ENCODE measurements at regions not wholly inside any gene's neighbourhood (a gene's known extent, or its start where the extent isn't known, plus 50 kb on each side); places are given as distances from the start of the nearest gene placed in this dataset.
"Not testable (repeated sequence)": the region's sequence is repeated elsewhere in the genome, so short reads cannot be mapped to it uniquely, and the experiment has no call there.

DNA sequence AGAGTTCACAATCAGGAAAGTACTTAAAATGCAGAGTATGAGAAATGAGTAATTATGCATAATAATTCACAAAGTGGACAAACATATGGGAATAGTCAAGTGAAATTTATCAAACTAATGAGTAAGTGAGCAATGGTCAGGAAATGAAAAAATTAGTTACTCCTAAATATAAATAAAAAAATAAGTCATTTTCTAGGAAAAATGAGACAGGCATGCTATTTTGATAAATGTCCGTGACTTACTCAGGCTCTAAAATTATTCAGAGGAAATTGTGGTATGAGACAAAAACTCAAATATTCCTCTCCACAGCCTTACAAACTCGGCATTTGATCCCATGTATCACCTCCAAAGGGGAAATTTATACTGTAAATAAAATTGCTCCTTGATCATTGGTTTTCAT lies 181.2 kb downstream of the COX18 start:
- TF ChIP-seq, protein P1, sequence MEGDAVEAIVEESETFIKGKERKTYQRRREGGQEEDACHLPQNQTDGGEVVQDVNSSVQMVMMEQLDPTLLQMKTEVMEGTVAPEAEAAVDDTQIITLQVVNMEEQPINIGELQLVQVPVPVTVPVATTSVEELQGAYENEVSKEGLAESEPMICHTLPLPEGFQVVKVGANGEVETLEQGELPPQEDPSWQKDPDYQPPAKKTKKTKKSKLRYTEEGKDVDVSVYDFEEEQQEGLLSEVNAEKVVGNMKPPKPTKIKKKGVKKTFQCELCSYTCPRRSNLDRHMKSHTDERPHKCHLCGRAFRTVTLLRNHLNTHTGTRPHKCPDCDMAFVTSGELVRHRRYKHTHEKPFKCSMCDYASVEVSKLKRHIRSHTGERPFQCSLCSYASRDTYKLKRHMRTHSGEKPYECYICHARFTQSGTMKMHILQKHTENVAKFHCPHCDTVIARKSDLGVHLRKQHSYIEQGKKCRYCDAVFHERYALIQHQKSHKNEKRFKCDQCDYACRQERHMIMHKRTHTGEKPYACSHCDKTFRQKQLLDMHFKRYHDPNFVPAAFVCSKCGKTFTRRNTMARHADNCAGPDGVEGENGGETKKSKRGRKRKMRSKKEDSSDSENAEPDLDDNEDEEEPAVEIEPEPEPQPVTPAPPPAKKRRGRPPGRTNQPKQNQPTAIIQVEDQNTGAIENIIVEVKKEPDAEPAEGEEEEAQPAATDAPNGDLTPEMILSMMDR (IDR thresholded peaks at IDR 0.05; ENCODE audit: low read depth, low read length, missing control alignments), result no peak
- no peak for DNase-seq (ENCODE audit: low read depth)
- no peak overlapping the region for H3K4me3 ChIP-seq (ENCODE audit: low read depth, low read length)

DNA sequence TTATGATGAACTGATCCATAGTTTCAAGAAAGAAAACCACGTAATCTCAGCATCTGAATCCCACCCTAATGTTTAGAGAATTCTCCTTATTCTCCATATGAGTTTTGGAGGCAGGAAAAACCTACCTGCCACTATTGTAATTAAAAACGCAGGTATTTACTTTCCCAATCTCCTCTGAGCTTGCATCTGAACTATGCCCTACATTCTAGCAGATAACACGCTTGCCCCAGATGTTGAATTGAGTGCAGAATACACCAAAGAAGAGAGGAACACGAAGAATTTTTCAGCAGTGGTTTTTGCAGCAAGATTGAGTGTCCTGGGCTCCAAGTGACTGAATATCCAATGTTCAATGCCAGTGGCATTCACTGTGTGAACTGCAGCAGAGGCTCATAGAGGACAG lies 182.4 kb downstream of the COX18 start:
- no peak for DNase-seq (ENCODE audit: low read depth)
- no peak overlapping the region for H3K4me3 ChIP-seq (ENCODE audit: low read depth, low read length)
- TF ChIP-seq, protein P1 (IDR thresholded peaks at IDR 0.05; ENCODE audit: low read depth, low read length, missing control alignments), result no peak

DNA sequence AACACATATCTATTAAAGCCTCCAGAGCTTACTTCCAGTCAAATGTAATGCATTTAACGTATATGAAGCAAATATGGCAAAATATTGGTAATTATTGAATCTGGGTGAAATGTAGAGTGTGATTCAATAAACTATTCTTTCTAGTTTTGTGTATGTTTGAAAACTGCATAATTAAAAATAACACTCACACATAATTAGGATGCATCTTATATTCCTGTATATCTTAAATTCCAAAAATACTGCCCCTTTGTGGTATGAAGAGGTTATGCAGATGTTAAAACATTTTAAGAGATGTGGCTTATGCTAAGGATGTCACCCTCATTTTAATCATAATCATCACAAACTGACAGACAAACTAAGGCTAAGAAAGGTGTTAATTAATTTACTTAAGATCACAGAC lies 182.9 kb downstream of the COX18 start:
- no peak overlapping the region for H3K4me3 ChIP-seq (ENCODE audit: low read depth, low read length)
- TF ChIP-seq, protein P1 (IDR thresholded peaks at IDR 0.05; ENCODE audit: low read depth, low read length, missing control alignments), result no peak
- no peak for DNase-seq (ENCODE audit: low read depth)

DNA sequence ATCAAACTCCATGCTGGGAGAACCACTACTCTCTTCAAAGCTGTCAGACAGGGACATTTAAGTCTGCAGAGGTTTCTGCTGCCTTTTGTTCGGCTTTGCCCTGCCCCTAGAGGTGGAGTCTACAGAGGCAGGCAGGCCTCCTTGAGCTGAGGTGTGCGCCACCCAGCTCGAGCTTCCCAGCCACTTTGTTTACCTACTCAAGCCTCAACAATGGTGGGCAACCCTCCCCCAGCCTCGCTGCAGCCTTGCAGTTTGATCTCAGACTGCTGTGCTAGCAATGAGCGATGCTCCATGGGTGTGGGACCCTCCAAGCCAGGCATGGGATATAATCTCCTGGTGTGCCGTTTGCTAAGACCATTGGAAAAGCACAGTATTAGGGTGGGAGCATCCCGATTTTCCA lies 185.3 kb downstream of the COX18 start:
- DNase-seq (ENCODE audit: low read depth); H3K4me3 ChIP-seq (ENCODE audit: low read depth, low read length): not testable (repeated sequence)

DNA sequence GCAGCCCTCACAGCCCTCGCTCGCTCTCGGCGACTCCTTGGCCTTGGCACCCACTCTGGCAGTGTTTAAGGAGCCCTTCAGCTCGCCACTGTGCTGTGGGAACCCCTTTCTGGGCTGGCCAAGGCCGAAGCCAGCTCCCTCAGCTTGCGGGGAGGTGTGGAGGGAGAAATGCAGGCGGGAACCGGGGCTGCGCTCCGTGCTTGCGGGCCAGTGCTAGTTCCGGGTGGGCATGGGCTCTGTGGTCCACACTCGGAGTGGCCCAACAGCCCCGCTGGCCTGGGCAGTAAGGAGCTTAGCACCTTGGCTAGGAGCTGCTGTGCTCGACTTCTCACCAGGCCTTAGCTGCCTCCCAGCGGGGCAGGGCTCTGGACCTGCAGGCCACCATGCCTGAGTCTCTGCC lies 192.6 kb downstream of the COX18 start:
- TF ChIP-seq, protein P1 (IDR thresholded peaks at IDR 0.05; ENCODE audit: low read depth, low read length, missing control alignments), result no peak
- no peak overlapping the region for H3K4me3 ChIP-seq (ENCODE audit: low read depth, low read length)
- no peak for DNase-seq (ENCODE audit: low read depth)

DNA sequence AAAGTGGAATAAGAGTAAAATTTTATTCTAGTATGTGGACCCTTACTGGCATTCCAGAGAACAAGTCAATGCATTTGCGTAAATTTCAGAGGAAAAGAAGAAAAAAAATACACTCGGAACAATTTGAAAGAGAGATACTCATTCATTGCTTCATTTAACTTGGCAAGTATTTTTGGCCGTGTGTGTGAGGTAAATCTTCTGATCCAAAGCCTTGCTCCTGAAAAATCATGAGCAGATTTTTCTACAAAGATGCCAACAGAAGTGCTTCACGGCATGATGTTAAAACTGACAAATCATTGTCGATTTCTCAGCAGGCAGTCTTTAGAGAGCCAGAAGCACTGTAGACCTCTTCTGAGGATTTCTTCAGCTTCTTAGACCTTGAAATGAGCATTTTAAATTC lies 194.0 kb downstream of the COX18 start:
- DNase-seq (ENCODE audit: low read depth), result no peak
- no peak overlapping the region for H3K4me3 ChIP-seq (ENCODE audit: low read depth, low read length)
- TF ChIP-seq, protein P1 (IDR thresholded peaks at IDR 0.05; ENCODE audit: low read depth, low read length, missing control alignments), result no peak

DNA sequence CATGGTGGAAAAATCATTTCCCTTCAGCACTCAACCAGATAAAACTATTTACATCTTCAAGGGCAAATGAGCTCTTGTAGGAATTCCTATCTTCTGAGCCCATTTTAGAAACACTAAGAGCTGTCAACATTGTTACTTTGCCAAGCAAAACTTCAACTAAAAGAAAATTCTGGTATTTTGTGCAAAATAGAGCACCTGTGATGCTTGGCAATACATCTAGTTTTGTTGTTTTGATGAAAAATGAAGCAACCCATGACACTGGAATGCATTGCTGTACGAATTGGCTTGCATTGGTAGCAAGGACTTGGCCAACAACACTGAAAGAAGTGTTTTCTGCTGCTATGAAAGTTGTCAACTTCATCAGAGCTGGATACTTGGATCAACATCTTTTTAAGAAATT lies 194.4 kb downstream of the COX18 start:
- DNase-seq (ENCODE audit: low read depth), result no peak
- TF ChIP-seq, protein P1 (IDR thresholded peaks at IDR 0.05; ENCODE audit: low read depth, low read length, missing control alignments), result no peak
- H3K4me3 ChIP-seq (ENCODE audit: low read depth, low read length), result no peak overlapping the region

DNA sequence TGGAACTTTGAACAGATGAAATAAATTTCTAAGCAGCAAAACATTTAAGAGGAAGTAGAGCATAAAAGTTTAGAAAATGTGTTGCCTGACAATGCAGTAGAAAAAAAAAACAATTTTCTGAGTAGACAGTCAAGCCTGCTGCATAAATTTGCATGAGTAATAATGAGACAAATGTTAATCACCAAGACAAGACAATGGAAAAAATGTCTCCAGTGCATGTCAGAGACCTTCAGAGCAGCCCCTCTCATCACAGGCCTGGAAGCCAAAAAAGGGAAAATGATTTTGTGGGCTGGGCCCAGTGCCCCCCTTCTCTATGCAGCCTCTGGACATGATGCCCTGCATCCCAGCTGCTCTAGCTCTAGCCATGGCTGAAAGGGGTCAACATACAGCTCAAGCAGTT lies 204.6 kb downstream of the COX18 start:
- DNase-seq (ENCODE audit: low read depth), result no peak
- H3K4me3 ChIP-seq (ENCODE audit: low read depth, low read length), result no peak overlapping the region
- TF ChIP-seq, protein P1 (IDR thresholded peaks at IDR 0.05; ENCODE audit: low read depth, low read length, missing control alignments), result no peak

DNA sequence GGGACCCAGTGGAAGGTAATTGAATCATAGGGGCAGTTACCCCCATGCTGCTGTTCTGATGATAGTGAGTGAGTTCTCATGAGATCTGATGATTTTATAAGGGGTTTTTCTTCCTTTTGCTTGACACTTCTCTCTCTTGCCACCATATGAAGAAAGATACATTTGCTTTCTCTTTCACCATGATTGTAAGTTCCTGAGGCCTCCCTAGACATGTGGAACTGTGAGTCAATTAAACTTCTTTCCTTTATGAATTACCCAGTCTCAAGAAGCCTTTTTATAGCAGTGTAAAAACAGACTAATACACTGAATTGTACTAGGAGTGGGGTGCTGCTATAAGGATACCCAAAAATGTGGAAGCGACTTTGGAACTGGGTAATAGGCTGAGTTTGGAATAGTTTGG lies 205.2 kb downstream of the COX18 start:
- not testable (repeated sequence) for H3K4me3 ChIP-seq (ENCODE audit: low read depth, low read length); DNase-seq (ENCODE audit: low read depth)
